ENCODE measurements at regions not wholly inside any gene's neighbourhood (a gene's known extent, or its start where the extent isn't known, plus 50 kb on each side); places are given as distances from the start of the nearest gene placed in this dataset.
"Not testable (repeated sequence)": the region's sequence is repeated elsewhere in the genome, so short reads cannot be mapped to it uniquely, and the experiment has no call there.

DNA sequence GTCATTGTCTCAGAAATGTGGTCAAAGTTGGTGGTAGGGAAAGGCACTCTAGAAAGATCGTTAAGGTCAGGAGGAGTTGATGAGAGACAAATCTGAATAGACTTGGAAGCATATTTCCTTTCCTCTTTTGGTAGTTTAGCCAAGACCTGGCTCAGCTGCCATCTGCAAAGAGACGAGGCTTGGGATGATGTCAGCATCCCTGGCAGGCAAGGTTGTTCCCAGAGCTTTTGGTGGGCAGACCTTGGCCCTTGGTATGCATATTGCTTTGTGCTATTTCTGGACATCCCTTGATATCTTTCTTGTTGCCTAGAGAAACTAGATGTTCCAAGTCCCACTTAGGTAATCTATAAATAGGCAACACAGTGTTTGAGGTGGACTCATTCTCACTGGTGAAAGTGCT, 82.4 kb upstream of the NAF1 start:
- H3K4me3 ChIP-seq (ENCODE audit: low read depth in 1 of 3, low read length in 3 of 3), result no peak overlapping the region
- H3K4me1 ChIP-seq (ENCODE audit: control insufficient read depth in 3 of 3, insufficient read depth in 2 of 3, low read depth in 1 of 3, low read length in 2 of 3), result no peaks in the 10 kb centered on the region
- H3K9me3 ChIP-seq (ENCODE audit: control insufficient read depth in 2 of 2, insufficient read depth in 1 of 2, low read depth in 1 of 2, low read length in 1 of 2), result peaks cover 0 to 8% of the 10 kb centered on the region in 2 donors
- FAIRE-seq (no peak), DNase-seq (no peak)
- no peak overlapping the region for H3K27ac ChIP-seq (ENCODE audit: low read depth in 1 of 3, low read length in 2 of 3)
- 58 to 72% (median 71%) methylated on average over 2 of the region's 2 CpGs for WGBS, 3 donors
- H3K36me3 ChIP-seq (ENCODE audit: control insufficient read depth in 3 of 3, insufficient read depth in 2 of 3, low read depth in 1 of 3, low read length in 3 of 3), result no peaks in the 10 kb centered on the region
- H3K27me3 ChIP-seq (ENCODE audit: control insufficient read depth in 3 of 3, insufficient read depth in 3 of 3, low read length in 3 of 3), result no peaks in the 10 kb centered on the region

GRCh38 chr4:163245044-163245728, 78.5 kb upstream of the NAF1 start:
- no peak overlapping the region for H3K27ac ChIP-seq (ENCODE audit: low read depth in 1 of 3, low read length in 2 of 3)
- H3K9me3 ChIP-seq (ENCODE audit: control insufficient read depth in 2 of 2, insufficient read depth in 1 of 2, low read depth in 1 of 2, low read length in 1 of 2), result no peaks in the 10 kb centered on the region
- H3K27me3 ChIP-seq (ENCODE audit: control insufficient read depth in 3 of 3, insufficient read depth in 3 of 3, low read length in 3 of 3), result no peaks in the 10 kb centered on the region
- FAIRE-seq (no peak), DNase-seq (no peak)
- H3K36me3 ChIP-seq (ENCODE audit: control insufficient read depth in 3 of 3, insufficient read depth in 2 of 3, low read depth in 1 of 3, low read length in 3 of 3), result no peaks in the 10 kb centered on the region
- 57 to 62% (median 60%) methylated on average over 5 of the region's 5 CpGs for WGBS, 3 donors
- H3K4me3 ChIP-seq (ENCODE audit: low read depth in 1 of 3, low read length in 3 of 3), result no peak overlapping the region
- H3K4me1 ChIP-seq (ENCODE audit: control insufficient read depth in 3 of 3, insufficient read depth in 2 of 3, low read depth in 1 of 3, low read length in 2 of 3), result no peaks in the 10 kb centered on the region

GRCh38 chr4:163243297-163243981, 76.7 kb upstream of the NAF1 start:
- no peaks in the 10 kb centered on the region for H3K36me3 ChIP-seq (ENCODE audit: control insufficient read depth in 3 of 3, insufficient read depth in 2 of 3, low read depth in 1 of 3, low read length in 3 of 3)
- FAIRE-seq, result no peak
- DNase-seq, result no peak
- H3K4me1 ChIP-seq (ENCODE audit: control insufficient read depth in 3 of 3, insufficient read depth in 2 of 3, low read depth in 1 of 3, low read length in 2 of 3), result no peaks in the 10 kb centered on the region
- no peaks in the 10 kb centered on the region for H3K27me3 ChIP-seq (ENCODE audit: control insufficient read depth in 3 of 3, insufficient read depth in 3 of 3, low read length in 3 of 3)
- H3K4me3 ChIP-seq (ENCODE audit: low read depth in 1 of 3, low read length in 3 of 3), result no peak overlapping the region
- H3K9me3 ChIP-seq (ENCODE audit: control insufficient read depth in 2 of 2, insufficient read depth in 1 of 2, low read depth in 1 of 2, low read length in 1 of 2), result no peaks in the 10 kb centered on the region
- no peak overlapping the region for H3K27ac ChIP-seq (ENCODE audit: low read depth in 1 of 3, low read length in 2 of 3)
- 21 to 52% (median 23%) methylated on average over 2 of the region's 2 CpGs for WGBS, 3 donors

DNA sequence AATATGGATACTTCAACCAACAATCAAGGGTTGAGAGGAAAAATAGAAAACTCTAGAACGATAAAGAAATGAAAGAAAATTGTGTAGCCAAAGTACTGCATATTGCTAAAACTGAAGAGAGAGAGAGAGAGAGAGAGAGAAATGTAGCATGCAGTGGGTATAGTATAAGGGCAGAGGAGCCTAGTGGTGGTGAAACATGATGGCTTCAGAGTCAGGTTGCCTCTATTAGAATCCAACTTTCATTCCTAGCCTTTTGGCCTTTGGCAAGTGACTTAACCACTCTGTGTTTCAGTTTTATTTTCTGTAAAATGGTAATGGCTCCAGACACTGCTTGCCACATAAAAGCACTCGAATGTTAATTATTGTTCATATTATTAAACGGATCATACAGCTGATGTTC, 71.2 kb upstream of the NAF1 start:
- Histone ChIP-seq H3K36me3 (ENCODE audit: control insufficient read depth in 3 of 3, insufficient read depth in 2 of 3, low read depth in 1 of 3, low read length in 3 of 3) (no peaks in the 10 kb centered on the region), H3K4me3 (ENCODE audit: low read depth in 1 of 3, low read length in 3 of 3) (no peak overlapping the region), H3K27ac (ENCODE audit: low read depth in 1 of 3, low read length in 2 of 3) (no peak overlapping the region), H3K4me1 (ENCODE audit: control insufficient read depth in 3 of 3, insufficient read depth in 2 of 3, low read depth in 1 of 3, low read length in 2 of 3) (no peaks in the 10 kb centered on the region), H3K27me3 (ENCODE audit: control insufficient read depth in 3 of 3, insufficient read depth in 3 of 3, low read length in 3 of 3) (no peaks in the 10 kb centered on the region), H3K9me3 (ENCODE audit: control insufficient read depth in 2 of 2, insufficient read depth in 1 of 2, low read depth in 1 of 2, low read length in 1 of 2) (peaks cover 0 to 6% of the 10 kb centered on the region in 2 donors)
- DNase-seq (no peak), FAIRE-seq (no peak)
- 82 to 88% (median 83%) methylated on average over 3 of the region's 3 CpGs for WGBS, 3 donors

DNA sequence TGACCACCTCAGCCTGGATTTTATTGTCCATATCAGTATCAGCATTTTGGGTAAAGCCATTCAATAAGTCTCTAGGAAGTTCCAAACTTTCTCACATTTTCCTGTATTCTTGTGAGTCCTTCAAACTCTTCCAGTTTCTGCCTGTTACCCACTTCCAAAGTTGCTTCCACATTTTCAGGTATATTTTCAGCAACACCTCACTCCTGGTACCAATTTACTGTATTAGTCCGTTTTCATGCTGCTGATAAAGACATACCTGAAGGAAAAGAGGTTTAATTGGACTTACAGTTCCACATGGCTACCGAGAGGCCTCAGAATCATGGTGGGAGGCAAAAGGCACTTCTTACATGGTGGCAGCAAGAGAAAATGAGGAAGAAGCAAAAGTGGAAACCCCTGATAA, 69.7 kb upstream of the NAF1 start:
- FAIRE-seq; H3K27me3 ChIP-seq (ENCODE audit: control insufficient read depth in 3 of 3, insufficient read depth in 3 of 3, low read length in 3 of 3); H3K4me3 ChIP-seq (ENCODE audit: low read depth in 1 of 3, low read length in 3 of 3); H3K4me1 ChIP-seq (ENCODE audit: control insufficient read depth in 3 of 3, insufficient read depth in 2 of 3, low read depth in 1 of 3, low read length in 2 of 3); H3K36me3 ChIP-seq (ENCODE audit: control insufficient read depth in 3 of 3, insufficient read depth in 2 of 3, low read depth in 1 of 3, low read length in 3 of 3); H3K27ac ChIP-seq (ENCODE audit: low read depth in 1 of 3, low read length in 2 of 3); H3K9me3 ChIP-seq (ENCODE audit: control insufficient read depth in 2 of 2, insufficient read depth in 1 of 2, low read depth in 1 of 2, low read length in 1 of 2); DNase-seq: not testable (repeated sequence)
- 44 to 69% (median 52%) methylated on average over 2 of the region's 2 CpGs for WGBS, 3 donors

- FAIRE-seq (no peak), DNase-seq (no peak)
- peaks cover 0 to 8% of the 10 kb centered on the region in 2 donors for H3K9me3 ChIP-seq (ENCODE audit: control insufficient read depth in 2 of 2, insufficient read depth in 1 of 2, low read depth in 1 of 2, low read length in 1 of 2)
- no peaks in the 10 kb centered on the region for H3K4me1 ChIP-seq (ENCODE audit: control insufficient read depth in 3 of 3, insufficient read depth in 2 of 3, low read depth in 1 of 3, low read length in 2 of 3)
- peaks cover 0 to 2% (median 0%) of the 10 kb centered on the region in 3 donors for H3K27me3 ChIP-seq (ENCODE audit: control insufficient read depth in 3 of 3, insufficient read depth in 3 of 3, low read length in 3 of 3)
- 88 to 90% (median 90%) methylated on average over 3 of the region's 3 CpGs for WGBS, 3 donors
- H3K27ac ChIP-seq (ENCODE audit: low read depth in 1 of 3, low read length in 2 of 3), result no peak overlapping the region
- H3K36me3 ChIP-seq (ENCODE audit: control insufficient read depth in 3 of 3, insufficient read depth in 2 of 3, low read depth in 1 of 3, low read length in 3 of 3), result no peaks in the 10 kb centered on the region
- no peak overlapping the region for H3K4me3 ChIP-seq (ENCODE audit: low read depth in 1 of 3, low read length in 3 of 3)
Observed at GRCh38 chr4:163233321-163233720, 66.6 kb upstream of the NAF1 start.

DNA sequence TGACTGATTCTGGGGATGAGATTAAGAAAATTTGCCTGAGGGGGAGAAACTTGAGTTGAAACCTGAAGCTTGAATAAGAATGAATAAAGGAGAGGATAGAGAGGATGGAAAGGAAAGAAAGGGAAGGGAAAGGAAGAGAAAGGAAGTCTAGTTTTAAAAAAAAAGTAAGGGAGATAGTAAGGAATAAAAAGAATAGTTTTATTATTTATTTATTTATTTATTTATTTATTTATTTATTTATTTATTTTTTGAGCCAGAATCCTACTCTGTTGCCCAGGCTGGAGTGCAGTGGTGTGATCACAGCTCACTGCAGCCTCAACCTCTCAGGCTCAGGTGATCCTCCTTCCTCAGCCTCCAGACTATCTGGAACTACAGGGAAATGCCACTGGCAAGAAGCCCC, 62.0 kb upstream of the NAF1 start:
- DNase-seq (no peak), FAIRE-seq (no peak)
- Histone ChIP-seq H3K4me3 (ENCODE audit: low read depth in 1 of 3, low read length in 3 of 3) (no peak overlapping the region), H3K36me3 (ENCODE audit: control insufficient read depth in 3 of 3, insufficient read depth in 2 of 3, low read depth in 1 of 3, low read length in 3 of 3) (no peaks in the 10 kb centered on the region), H3K27me3 (ENCODE audit: control insufficient read depth in 3 of 3, insufficient read depth in 3 of 3, low read length in 3 of 3) (peaks cover 0 to 2% (median 0%) of the 10 kb centered on the region in 3 donors), H3K9me3 (ENCODE audit: control insufficient read depth in 2 of 2, insufficient read depth in 1 of 2, low read depth in 1 of 2, low read length in 1 of 2) (peaks cover 0 to 10% of the 10 kb centered on the region in 2 donors), H3K27ac (ENCODE audit: low read depth in 1 of 3, low read length in 2 of 3) (no peak overlapping the region), H3K4me1 (ENCODE audit: control insufficient read depth in 3 of 3, insufficient read depth in 2 of 3, low read depth in 1 of 3, low read length in 2 of 3) (no peaks in the 10 kb centered on the region)

GRCh38 chr4:163221467-163221866, 54.8 kb upstream of the NAF1 start:
- Histone ChIP-seq H3K27me3 (ENCODE audit: control insufficient read depth in 3 of 3, insufficient read depth in 3 of 3, low read length in 3 of 3) (no peaks in the 10 kb centered on the region), H3K27ac (ENCODE audit: low read depth in 1 of 3, low read length in 2 of 3) (no peak overlapping the region), H3K36me3 (ENCODE audit: control insufficient read depth in 3 of 3, insufficient read depth in 2 of 3, low read depth in 1 of 3, low read length in 3 of 3) (no peaks in the 10 kb centered on the region), H3K4me3 (ENCODE audit: low read depth in 1 of 3, low read length in 3 of 3) (no peak overlapping the region), H3K4me1 (ENCODE audit: control insufficient read depth in 3 of 3, insufficient read depth in 2 of 3, low read depth in 1 of 3, low read length in 2 of 3) (no peaks in the 10 kb centered on the region), H3K9me3 (ENCODE audit: control insufficient read depth in 2 of 2, insufficient read depth in 1 of 2, low read depth in 1 of 2, low read length in 1 of 2) (no peaks in the 10 kb centered on the region)
- no peak for DNase-seq
- 81 to 89% (median 85%) methylated on average over 1 of the region's 1 CpG for WGBS, 3 donors
- no peak for FAIRE-seq

DNA sequence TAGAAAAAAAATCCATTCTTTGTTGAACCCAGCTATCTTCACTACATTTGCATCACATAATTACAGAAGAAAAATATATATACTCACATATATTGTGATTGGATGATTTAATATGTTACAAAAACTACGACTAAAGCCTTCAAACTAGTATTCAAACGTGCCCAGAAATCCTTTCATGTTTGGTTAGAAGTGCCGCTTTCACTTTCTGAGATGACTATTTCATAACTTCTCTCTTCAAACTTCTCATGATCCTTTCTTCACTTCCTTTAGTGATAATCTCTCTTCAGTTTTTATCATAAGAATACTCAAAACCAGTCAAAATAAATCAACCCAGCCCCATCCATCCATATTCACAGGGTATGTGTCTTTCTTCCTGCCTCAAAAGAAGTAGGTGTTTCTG, 50.8 kb upstream of the NAF1 start:
- Histone ChIP-seq H3K36me3 (ENCODE audit: control insufficient read depth in 3 of 3, insufficient read depth in 2 of 3, low read depth in 1 of 3, low read length in 3 of 3) (no peaks in the 10 kb centered on the region), H3K4me1 (ENCODE audit: control insufficient read depth in 3 of 3, insufficient read depth in 2 of 3, low read depth in 1 of 3, low read length in 2 of 3) (no peaks in the 10 kb centered on the region), H3K4me3 (ENCODE audit: low read depth in 1 of 3, low read length in 3 of 3) (no peak overlapping the region), H3K27me3 (ENCODE audit: control insufficient read depth in 3 of 3, insufficient read depth in 3 of 3, low read length in 3 of 3) (no peaks in the 10 kb centered on the region), H3K27ac (ENCODE audit: low read depth in 1 of 3, low read length in 2 of 3) (no peak overlapping the region), H3K9me3 (ENCODE audit: control insufficient read depth in 2 of 2, insufficient read depth in 1 of 2, low read depth in 1 of 2, low read length in 1 of 2) (no peaks in the 10 kb centered on the region)
- WGBS, 3 donors, result 72 to 76% (median 74%) methylated on average over 3 of the region's 3 CpGs
- no peak for DNase-seq
- no peak for FAIRE-seq
